H9 (cell line): ENCODE measurements at regions not wholly inside any gene's neighbourhood (a gene's known extent, or its start where the extent isn't known, plus 50 kb on each side); places are given as distances from the start of the nearest gene placed in this dataset.

ENCODE experiments used
- DNase-seq: peaks from one replicate; pipeline ENCODE4 v3.0.0-alpha.2; 2017
- H2AFZ ChIP-seq: one replicate; pipeline ENCODE4 v1.6.1; 2013; ENCODE audit warnings: mild to moderate bottlenecking, low read length, control low read depth, moderate library complexity
- H2AK5ac ChIP-seq: 2 replicates; pipeline ENCODE4 v1.6.1; 2013; ENCODE audit warnings: low read length, control low read depth, mixed read lengths; ENCODE audit not compliant: insufficient read length
- H2BK120ac ChIP-seq: one replicate; pipeline ENCODE4 v1.6.1; 2013; ENCODE audit warnings: low read depth, mild to moderate bottlenecking, low read length, control low read depth, inconsistent platforms; ENCODE audit not compliant: poor library complexity, severe bottlenecking
- H2BK12ac ChIP-seq: 2 replicates; pipeline ENCODE4 v1.6.1; 2013; ENCODE audit warnings: low read length, control low read depth, mixed read lengths, low read depth; ENCODE audit not compliant: insufficient read length
- H2BK15ac ChIP-seq: 2 replicates; pipeline ENCODE4 v1.6.1; 2013; ENCODE audit warnings: low read depth, low read length, control low read depth
- H2BK20ac ChIP-seq: one replicate; pipeline ENCODE4 v1.6.1; 2013; ENCODE audit warnings: low read depth, mild to moderate bottlenecking, low read length, control low read depth, inconsistent platforms; ENCODE audit not compliant: poor library complexity, severe bottlenecking
- H2BK5ac ChIP-seq: 2 replicates; pipeline ENCODE4 v1.6.1; 2013; ENCODE audit warnings: low read length, control low read depth, mixed read lengths; ENCODE audit not compliant: insufficient read length
- H3K14ac ChIP-seq: 2 replicates; pipeline ENCODE4 v1.6.1; 2013; ENCODE audit warnings: low read length, control low read depth; ENCODE audit not compliant: insufficient read depth
- H3K18ac ChIP-seq: 2 replicates; pipeline ENCODE4 v1.6.1; 2013; ENCODE audit warnings: low read depth, mild to moderate bottlenecking, mixed read lengths, low read length, control low read depth; ENCODE audit not compliant: insufficient read length
- H3K23ac ChIP-seq: 2 replicates; pipeline ENCODE4 v1.6.1; 2013; ENCODE audit warnings: low read length, control low read depth, mixed read lengths, low read depth; ENCODE audit not compliant: insufficient read length
- H3K23me2 ChIP-seq: 2 replicates; pipeline ENCODE4 v1.6.1; 2013; ENCODE audit warnings: low read depth, mild to moderate bottlenecking, mixed read lengths, low read length, control low read depth; ENCODE audit not compliant: insufficient read length, poor library complexity, severe bottlenecking
- H3K27ac ChIP-seq: 2 replicates; pipeline ENCODE4 v1.5.1; 2013; ENCODE audit warnings: low read length, control low read depth, mixed read lengths, low read depth; ENCODE audit not compliant: insufficient read length
- H3K27me3 ChIP-seq: 2 replicates; pipeline ENCODE4 v1.6.1; 2013; ENCODE audit warnings: low read length, control low read depth, inconsistent platforms; ENCODE audit not compliant: insufficient read depth
- H3K4ac ChIP-seq: 2 replicates; pipeline ENCODE4 v1.6.1; 2013; ENCODE audit warnings: low read depth, mild to moderate bottlenecking, control low read depth, inconsistent platforms, low read length, moderate library complexity
- H3K4me1 ChIP-seq: 2 replicates; pipeline ENCODE4 v1.6.1; 2013; ENCODE audit warnings: low read length, control low read depth, inconsistent platforms; ENCODE audit not compliant: insufficient read depth
- H3K4me2 ChIP-seq: 2 replicates; pipeline ENCODE4 v1.6.1; 2013; ENCODE audit warnings: low read length, control low read depth, mixed read lengths; ENCODE audit not compliant: insufficient read length, insufficient read depth
- H3K56ac ChIP-seq: 2 replicates; pipeline ENCODE4 v1.6.1; 2013; ENCODE audit warnings: low read depth, mild to moderate bottlenecking, mixed read lengths, low read length, control low read depth; ENCODE audit not compliant: insufficient read length
- H3K79me1 ChIP-seq: 2 replicates; pipeline ENCODE4 v1.6.1; 2013; ENCODE audit warnings: low read depth, mild to moderate bottlenecking, moderate library complexity, low read length, control low read depth, inconsistent platforms; ENCODE audit not compliant: insufficient read depth, poor library complexity, severe bottlenecking
- H3K79me2 ChIP-seq: 2 replicates; pipeline ENCODE4 v1.6.1; 2013; ENCODE audit warnings: low read length, control low read depth, inconsistent platforms; ENCODE audit not compliant: insufficient read depth
- H3K9ac ChIP-seq: 2 replicates; pipeline ENCODE4 v1.6.1; 2013; ENCODE audit warnings: low read length, control low read depth, mixed read lengths; ENCODE audit not compliant: insufficient read length; ENCODE audit errors: extremely low read depth
- H3K9me3 ChIP-seq: one replicate; pipeline ENCODE4 v1.6.1; 2013; ENCODE audit warnings: low read depth, low read length, inconsistent platforms; ENCODE audit not compliant: control insufficient read depth
- H3T11ph ChIP-seq: one replicate; pipeline ENCODE4 v1.6.1; 2013; ENCODE audit warnings: mild to moderate bottlenecking, low read length, control low read depth, inconsistent platforms
- H4K20me1 ChIP-seq: one replicate; pipeline ENCODE4 v1.6.1; 2013; ENCODE audit not compliant: control insufficient read depth, insufficient read length, insufficient read depth
- H4K5ac ChIP-seq: 2 replicates; pipeline ENCODE4 v1.6.1; 2013; ENCODE audit warnings: low read depth, mild to moderate bottlenecking, mixed read lengths, low read length, control low read depth; ENCODE audit not compliant: insufficient read length
- H4K8ac ChIP-seq: replicated peaks from 2 replicates; pipeline ENCODE4 v1.6.1; 2013; ENCODE audit warnings: low read length, control low read depth, mixed read lengths, low read depth; ENCODE audit not compliant: insufficient read length
- H4K91ac ChIP-seq: 2 replicates; pipeline ENCODE4 v1.6.1; 2013; ENCODE audit warnings: low read depth, mild to moderate bottlenecking, moderate library complexity, mixed read lengths, low read length, control low read depth; ENCODE audit not compliant: insufficient read length
- H3K27ac Mint-ChIP-seq, 3 experiments: 2 replicates in 2 of 3; 3 replicates in 1 of 3; pipeline ENCODE4 v1.8.0; 2020 to 2021; ENCODE audit warnings: mixed read lengths in 3 of 3, mild to moderate bottlenecking in 1 of 3, moderate library complexity in 1 of 3
- H3K27me3 Mint-ChIP-seq: 2 replicates; pipeline ENCODE4 v1.8.0; 2021; ENCODE audit warnings: low read depth, mild to moderate bottlenecking, moderate library complexity, mixed read lengths
- H3K36me3 Mint-ChIP-seq, 3 experiments: 2 replicates in 2 of 3; 3 replicates in 1 of 3; pipeline ENCODE4 v1.8.0; 2020 to 2021; ENCODE audit warnings: low read depth in 3 of 3, mixed read lengths in 3 of 3; ENCODE audit not compliant: insufficient read depth in 1 of 3
- H3K4me1 Mint-ChIP-seq, 2 experiments: 2 replicates each; pipeline ENCODE4 v1.8.0; 2020; ENCODE audit warnings: mixed read lengths in 2 of 2
- H3K4me3 Mint-ChIP-seq, 2 experiments: 2 replicates in 1 of 2; 3 replicates in 1 of 2; pipeline ENCODE4 v1.8.0; 2020 to 2021; ENCODE audit warnings: mild to moderate bottlenecking in 2 of 2, mixed read lengths in 2 of 2, moderate library complexity in 1 of 2
- H3K9me3 Mint-ChIP-seq, 2 experiments: 2 replicates in 1 of 2; 3 replicates in 1 of 2; pipeline ENCODE4 v1.8.0; 2020; ENCODE audit warnings: mild to moderate bottlenecking in 2 of 2, mixed read lengths in 2 of 2, moderate library complexity in 1 of 2
- WGBS: extraction: QIAGEN DNeasy Blood & Tissue Kit; methylation state at CpG from one replicate; pipeline ENCODE4 v1.1.7; 2013; ENCODE audit warnings: missing lambda C conversion rate, low lambda C conversion rate, mixed read lengths; ENCODE audit not compliant: insufficient read length; ENCODE audit errors: extremely low coverage; 5-methylcytosine and 5-hydroxymethylcytosine counted together
- TF ChIP-seq, protein P1 (sequence below): fragments of 200-600 bp; sonication (generic); conservative IDR thresholded peaks from 3 replicates; pipeline ENCODE4 v1.8.0; 2021; ENCODE audit warnings: antibody characterized with exemption, mild to moderate bottlenecking

- no peak overlapping the region for H3K4ac ChIP-seq
- H3K4me3 Mint-ChIP-seq, result no peak overlapping the region
- peaks cover 12% of the 10 kb centered on the region for H3K27me3 Mint-ChIP-seq
- H3K23me2 ChIP-seq, result no peaks in the 10 kb centered on the region
- no peaks in the 10 kb centered on the region for H3K27me3 ChIP-seq
- WGBS, result no CpG with 5 or more reads among the region's 9 CpGs
- H2BK5ac ChIP-seq, result no peak overlapping the region
- no peak overlapping the region for H3T11ph ChIP-seq
- H3K4me2 ChIP-seq, result no peak overlapping the region
- H2BK20ac ChIP-seq, result no peak overlapping the region
- H2BK15ac ChIP-seq, result no peak overlapping the region
- no peaks in the 10 kb centered on the region for H3K79me2 ChIP-seq
- no peak overlapping the region; the same call in 1 of the 2 replicates for H3K14ac ChIP-seq
- H3K79me1 ChIP-seq, result no peaks in the 10 kb centered on the region
- no peak overlapping the region for H3K27ac ChIP-seq
- no peak overlapping the region for H3K27ac Mint-ChIP-seq
- no peaks in the 10 kb centered on the region for H3K36me3 Mint-ChIP-seq
- H2AFZ ChIP-seq, result no peak overlapping the region
- H2BK120ac ChIP-seq, result no peak overlapping the region
- H2AK5ac ChIP-seq, result no peak overlapping the region
- H3K4me1 ChIP-seq, result no peaks in the 10 kb centered on the region
- H3K9me3 ChIP-seq, result no peaks in the 10 kb centered on the region
- TF ChIP-seq, protein P1, sequence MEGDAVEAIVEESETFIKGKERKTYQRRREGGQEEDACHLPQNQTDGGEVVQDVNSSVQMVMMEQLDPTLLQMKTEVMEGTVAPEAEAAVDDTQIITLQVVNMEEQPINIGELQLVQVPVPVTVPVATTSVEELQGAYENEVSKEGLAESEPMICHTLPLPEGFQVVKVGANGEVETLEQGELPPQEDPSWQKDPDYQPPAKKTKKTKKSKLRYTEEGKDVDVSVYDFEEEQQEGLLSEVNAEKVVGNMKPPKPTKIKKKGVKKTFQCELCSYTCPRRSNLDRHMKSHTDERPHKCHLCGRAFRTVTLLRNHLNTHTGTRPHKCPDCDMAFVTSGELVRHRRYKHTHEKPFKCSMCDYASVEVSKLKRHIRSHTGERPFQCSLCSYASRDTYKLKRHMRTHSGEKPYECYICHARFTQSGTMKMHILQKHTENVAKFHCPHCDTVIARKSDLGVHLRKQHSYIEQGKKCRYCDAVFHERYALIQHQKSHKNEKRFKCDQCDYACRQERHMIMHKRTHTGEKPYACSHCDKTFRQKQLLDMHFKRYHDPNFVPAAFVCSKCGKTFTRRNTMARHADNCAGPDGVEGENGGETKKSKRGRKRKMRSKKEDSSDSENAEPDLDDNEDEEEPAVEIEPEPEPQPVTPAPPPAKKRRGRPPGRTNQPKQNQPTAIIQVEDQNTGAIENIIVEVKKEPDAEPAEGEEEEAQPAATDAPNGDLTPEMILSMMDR, result no peak
- H3K4me1 Mint-ChIP-seq, result peaks cover 27 to 37% of the 10 kb centered on the region in 2 experiments
- no peak for DNase-seq
- H4K8ac ChIP-seq, result no peak overlapping the region
- H2BK12ac ChIP-seq, result no peak overlapping the region
- no peaks in the 10 kb centered on the region for H4K20me1 ChIP-seq
- H4K91ac ChIP-seq, result no peak overlapping the region
- no peak overlapping the region for H3K56ac ChIP-seq
- no peak overlapping the region for H4K5ac ChIP-seq
- H3K9ac ChIP-seq, result no peak overlapping the region
- H3K23ac ChIP-seq, result no peak overlapping the region
- H3K9me3 Mint-ChIP-seq, result no peaks in the 10 kb centered on the region; a peak in 1 of 5 replicates
- H3K18ac ChIP-seq, result no peak overlapping the region
Observed at GRCh38 chr1:29707796-29708195, 471.5 kb downstream of the PTPRU start.
